Kidney (tissue), 13 donors: ENCODE measurements at regions not wholly inside any gene's neighbourhood (a gene's known extent, or its start where the extent isn't known, plus 50 kb on each side); places are given as distances from the start of the nearest gene placed in this dataset.

Experiments
- DNase-seq, 5 donors: peaks; one replicate each; pipeline ENCODE4 v3.0.0-alpha.2; 2013 to 2020
- FAIRE-seq: peaks from 2 replicates; lab custom pipeline; 2012; peaks lifted over from hg19 to GRCh38; lab: Jason Lieb, UNC
- H3K27ac ChIP-seq, 2 donors: one replicate each; pipeline ENCODE4 v1.7.0; 2013; ENCODE audit warnings: low read depth in 2 of 2, low read length in 2 of 2, inconsistent platforms in 1 of 2
- H3K27me3 ChIP-seq: one replicate; pipeline ENCODE4 v1.7.1; 2013; ENCODE audit warnings: low read length, inconsistent platforms; ENCODE audit not compliant: control insufficient read depth, insufficient read depth
- H3K36me3 ChIP-seq, 3 donors: one replicate each; pipeline versions ENCODE4 v1.7.0 to v1.7.1; 2013; ENCODE audit warnings: low read length in 3 of 3, control low read depth in 1 of 3, inconsistent platforms in 1 of 3; ENCODE audit not compliant: insufficient read depth in 3 of 3, control insufficient read depth in 2 of 3
- H3K4me1 ChIP-seq, 3 donors: one replicate each; pipeline versions ENCODE4 v1.7.0 to v1.7.1; 2013; ENCODE audit warnings: low read length in 3 of 3, inconsistent platforms in 1 of 3, low read depth in 1 of 3; ENCODE audit not compliant: control insufficient read depth in 2 of 3, insufficient read depth in 2 of 3
- H3K4me3 ChIP-seq, 3 donors: one replicate each; pipeline versions ENCODE4 v1.7.0 to v1.8.1; 2013; ENCODE audit warnings: low read length in 3 of 3, control low read depth in 1 of 3, inconsistent platforms in 1 of 3
- H3K9ac ChIP-seq, 3 donors: one replicate each; pipeline versions ENCODE4 v1.7.0 to v1.7.1; 2013; ENCODE audit warnings: low read length in 3 of 3, control low read depth in 1 of 3, inconsistent platforms in 1 of 3
- H3K9me3 ChIP-seq, 3 donors: one replicate each; pipeline versions ENCODE4 v1.7.0 to v1.7.1; 2013; ENCODE audit warnings: low read length in 3 of 3, control low read depth in 1 of 3, inconsistent platforms in 1 of 3; ENCODE audit not compliant: control insufficient read depth in 2 of 3, insufficient read depth in 1 of 3
- CTCF ChIP-seq: IDR thresholded peaks from 3 replicates; pipeline ENCODE4 v1.5.1; 2012; ENCODE audit warnings: mild to moderate bottlenecking, moderate library complexity, borderline replicate concordance; ENCODE audit not compliant: insufficient read depth; ENCODE audit errors: extremely low read depth
- intact Hi-C: fragments of 100-400 bp; cut with DNase I; formaldehyde crosslinking; loops from one replicate; pipeline ENCODE4 v1.11.1; 2022
- donor health status: control.
- donor health status: control.
- donor health status: control.
- donor health status: control.
- donor health status: control.
- donor health status: DM: yes; HTN: yes; CAD: no.
- donor health status: Normal renal cell carcinoma (clear cell type).

GRCh38 chr12:19719672-19720071 lies 280.4 kb downstream of the AEBP2 start:
- H3K27ac ChIP-seq = no peak overlapping the region
- no peak for TF ChIP-seq CTCF
- H3K4me1 ChIP-seq = no peaks in the 10 kb centered on the region
- H3K36me3 ChIP-seq = no peaks in the 10 kb centered on the region
- H3K9me3 ChIP-seq = no peaks in the 10 kb centered on the region
- H3K27me3 ChIP-seq = no peaks in the 10 kb centered on the region
- H3K9ac ChIP-seq = no peak overlapping the region
- DNase-seq (no peak), FAIRE-seq (no peak)
- intact Hi-C loops = no loop called here
- H3K4me3 ChIP-seq = no peak overlapping the region

- no peak overlapping the region for H3K27ac ChIP-seq
- no peaks in the 10 kb centered on the region for H3K4me1 ChIP-seq
- H3K36me3 ChIP-seq = no peaks in the 10 kb centered on the region
- TF ChIP-seq CTCF = no peak
- H3K9ac ChIP-seq = no peak overlapping the region
- H3K4me3 ChIP-seq = no peak overlapping the region
- intact Hi-C loops = no loop called here
- FAIRE-seq (no peak), DNase-seq (no peak)
- no peaks in the 10 kb centered on the region for H3K27me3 ChIP-seq
- H3K9me3 ChIP-seq = no peaks in the 10 kb centered on the region
Measured at GRCh38 chr12:19726122-19726521, 286.8 kb downstream of the AEBP2 start.

GRCh38 chr12:19726592-19726991 lies 287.3 kb downstream of the AEBP2 start:
- Histone ChIP-seq H3K4me3 (no peak overlapping the region), H3K27ac (no peak overlapping the region), H3K4me1 (no peaks in the 10 kb centered on the region), H3K9ac (no peak overlapping the region), H3K27me3 (no peaks in the 10 kb centered on the region), H3K36me3 (no peaks in the 10 kb centered on the region), H3K9me3 (no peaks in the 10 kb centered on the region)
- FAIRE-seq (no peak), DNase-seq (no peak)
- no peak for TF ChIP-seq CTCF
- intact Hi-C loops = no loop called here

- intact Hi-C loops = no loop called here
- DNase-seq (no peak), FAIRE-seq (no peak)
- Histone ChIP-seq H3K36me3 (no peaks in the 10 kb centered on the region), H3K27ac (no peak overlapping the region), H3K4me3 (no peak overlapping the region), H3K9me3 (no peaks in the 10 kb centered on the region), H3K27me3 (no peaks in the 10 kb centered on the region), H3K4me1 (peaks cover 0 to 5% (median 0%) of the 10 kb centered on the region in 3 donors), H3K9ac (no peak overlapping the region)
- no peak for TF ChIP-seq CTCF
Measured at GRCh38 chr12:19737019-19737418, 297.7 kb downstream of the AEBP2 start.
